DOHH2 (cell line): ENCODE measurements at regions not wholly inside any gene's neighbourhood (a gene's known extent, or its start where the extent isn't known, plus 50 kb on each side); places are given as distances from the start of the nearest gene placed in this dataset.

Source experiments
- H3F3A ChIP-seq: fragments of 200-600 bp; sonication (generic), shearing (Covaris generic); 2 replicates; pipeline ENCODE4 v1.6.0; 2016; ENCODE audit warnings: antibody characterized with exemption, mild to moderate bottlenecking; ENCODE audit not compliant: control insufficient read depth, insufficient read depth
- H3K27ac ChIP-seq: fragments of 200-600 bp; sonication (generic); 2 replicates; pipeline ENCODE4 v1.5.1; 2014; ENCODE audit warnings: low read depth, mild to moderate bottlenecking, low read length, moderate library complexity
- H3K27me3 ChIP-seq: fragments of 200-600 bp; sonication (generic); 2 replicates; pipeline ENCODE4 v1.6.1; 2014; ENCODE audit warnings: mild to moderate bottlenecking, low read length, mixed read lengths; ENCODE audit not compliant: control insufficient read depth
- H3K36me3 ChIP-seq: fragments of 200-600 bp; sonication (generic); 2 replicates; pipeline ENCODE4 v1.6.1; 2014; ENCODE audit warnings: mild to moderate bottlenecking, low read length, moderate library complexity, mixed read lengths; ENCODE audit not compliant: control insufficient read depth
- H3K4me1 ChIP-seq: fragments of 200-600 bp; sonication (generic); 2 replicates; pipeline ENCODE4 v1.6.1; 2014; ENCODE audit warnings: mild to moderate bottlenecking, low read length, mixed read lengths; ENCODE audit not compliant: control insufficient read depth
- H3K4me2 ChIP-seq: fragments of 200-600 bp; sonication (generic); 2 replicates; pipeline ENCODE4 v1.6.0; 2014; ENCODE audit warnings: mild to moderate bottlenecking, low read length, moderate library complexity
- H3K4me3 ChIP-seq: fragments of 200-600 bp; sonication (generic); 2 replicates; pipeline ENCODE4 v1.5.1; 2014; ENCODE audit warnings: mild to moderate bottlenecking, low read length, mixed read lengths
- H3K79me2 ChIP-seq: fragments of 200-600 bp; sonication (generic); 2 replicates; pipeline ENCODE4 v1.6.1; 2014; ENCODE audit warnings: mild to moderate bottlenecking, low read length, mixed read lengths; ENCODE audit not compliant: control insufficient read depth
- H3K9me2 ChIP-seq: fragments of 200-600 bp; sonication (generic); replicated peaks from 2 replicates; pipeline ENCODE4 v1.6.1; 2014; ENCODE audit warnings: mild to moderate bottlenecking, low read length, mixed read lengths; ENCODE audit not compliant: control insufficient read depth
- H3K9me3 ChIP-seq: fragments of 200-600 bp; sonication (generic); 2 replicates; pipeline ENCODE4 v1.6.1; 2014; ENCODE audit warnings: antibody characterized with exemption, low read length, mixed read lengths; ENCODE audit not compliant: control insufficient read depth, insufficient read depth
- H4K20me1 ChIP-seq: fragments of 200-600 bp; sonication (generic); 2 replicates; pipeline ENCODE4 v1.6.0; 2014; ENCODE audit warnings: low read depth, mild to moderate bottlenecking, antibody characterized with exemption, low read length, moderate library complexity; ENCODE audit not compliant: control insufficient read depth, insufficient read depth
- EZH2phosphoT487 ChIP-seq: fragments of 200-600 bp; sonication (generic); IDR thresholded peaks from 2 replicates; pipeline ENCODE4 v1.6.1; 2017; ENCODE audit warnings: borderline replicate concordance, mild to moderate bottlenecking, antibody characterized with exemption, low read length, moderate library complexity, mixed read lengths
- TF ChIP-seq, protein P1 (sequence below): fragments of 200-600 bp; sonication (generic); IDR thresholded peaks from one replicate; pipeline ENCODE4 v1.5.1; 2014; ENCODE audit warnings: antibody characterized with exemption, mild to moderate bottlenecking, low read depth, low read length; ENCODE audit not compliant: poor library complexity, severe bottlenecking

- Histone ChIP-seq H3K36me3 (no peaks in the 10 kb centered on the region), H3K4me2 (no peak overlapping the region), H3K79me2 (no peaks in the 10 kb centered on the region), H3K9me3 (no peaks in the 10 kb centered on the region), H3F3A (no peaks in the 10 kb centered on the region), H3K4me1 (no peaks in the 10 kb centered on the region), H3K4me3 (no peak overlapping the region), H3K9me2 (no peaks in the 10 kb centered on the region), H3K27ac (no peak overlapping the region), H3K27me3 (no peaks in the 10 kb centered on the region), H4K20me1 (no peaks in the 10 kb centered on the region)
- TF ChIP-seq, protein P1, sequence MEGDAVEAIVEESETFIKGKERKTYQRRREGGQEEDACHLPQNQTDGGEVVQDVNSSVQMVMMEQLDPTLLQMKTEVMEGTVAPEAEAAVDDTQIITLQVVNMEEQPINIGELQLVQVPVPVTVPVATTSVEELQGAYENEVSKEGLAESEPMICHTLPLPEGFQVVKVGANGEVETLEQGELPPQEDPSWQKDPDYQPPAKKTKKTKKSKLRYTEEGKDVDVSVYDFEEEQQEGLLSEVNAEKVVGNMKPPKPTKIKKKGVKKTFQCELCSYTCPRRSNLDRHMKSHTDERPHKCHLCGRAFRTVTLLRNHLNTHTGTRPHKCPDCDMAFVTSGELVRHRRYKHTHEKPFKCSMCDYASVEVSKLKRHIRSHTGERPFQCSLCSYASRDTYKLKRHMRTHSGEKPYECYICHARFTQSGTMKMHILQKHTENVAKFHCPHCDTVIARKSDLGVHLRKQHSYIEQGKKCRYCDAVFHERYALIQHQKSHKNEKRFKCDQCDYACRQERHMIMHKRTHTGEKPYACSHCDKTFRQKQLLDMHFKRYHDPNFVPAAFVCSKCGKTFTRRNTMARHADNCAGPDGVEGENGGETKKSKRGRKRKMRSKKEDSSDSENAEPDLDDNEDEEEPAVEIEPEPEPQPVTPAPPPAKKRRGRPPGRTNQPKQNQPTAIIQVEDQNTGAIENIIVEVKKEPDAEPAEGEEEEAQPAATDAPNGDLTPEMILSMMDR, result peak; percentile 40
- no peak for TF ChIP-seq EZH2phosphoT487
Measured at GRCh38 chr11:122020902-122021301, 95.1 kb downstream of the BLID start.

- Histone ChIP-seq H3K9me2 (no peaks in the 10 kb centered on the region), H3K4me1 (no peaks in the 10 kb centered on the region), H3K4me2 (no peak overlapping the region), H4K20me1 (no peaks in the 10 kb centered on the region), H3K9me3 (no peaks in the 10 kb centered on the region), H3K27ac (no peak overlapping the region), H3F3A (no peaks in the 10 kb centered on the region), H3K27me3 (no peaks in the 10 kb centered on the region), H3K79me2 (no peaks in the 10 kb centered on the region), H3K4me3 (no peak overlapping the region), H3K36me3 (no peaks in the 10 kb centered on the region)
- TF ChIP-seq EZH2phosphoT487, result no peak
- TF ChIP-seq, protein P1, result no peak
Measured at GRCh38 chr11:122019908-122020694, 95.9 kb downstream of the BLID start.

GRCh38 chr11:122007601-122008071, 108.4 kb downstream of the BLID start:
- TF ChIP-seq, protein P1, result no peak

More at GRCh38 chr11:122007601-122008071, 108.4 kb downstream of the BLID start:
- Histone ChIP-seq H3K27ac (no peak overlapping the region), H3K9me2 (no peaks in the 10 kb centered on the region), H4K20me1 (no peaks in the 10 kb centered on the region), H3K36me3 (no peaks in the 10 kb centered on the region), H3K27me3 (no peaks in the 10 kb centered on the region; the same call in 1 of the 2 replicates), H3K79me2 (no peaks in the 10 kb centered on the region), H3K4me1 (no peaks in the 10 kb centered on the region), H3K4me3 (no peak overlapping the region), H3F3A (no peaks in the 10 kb centered on the region), H3K9me3 (no peaks in the 10 kb centered on the region), H3K4me2 (no peak overlapping the region)
